ENCODE measurements at regions not wholly inside any gene's neighbourhood (a gene's known extent, or its start where the extent isn't known, plus 50 kb on each side); places are given as distances from the start of the nearest gene placed in this dataset.

GRCh38 chr2:48006094-48006493 is 99.8 kb upstream of the FBXO11 start:
- TF ChIP-seq OSR1 (CRISPR knock-in tag; IDR thresholded peaks at IDR 0.05) (no peak), ZNF565 (CRISPR knock-in tag; conservative IDR thresholded peaks at IDR 0.05; ENCODE audit: low read depth) (no peak), ARNTL (CRISPR knock-in tag; IDR thresholded peaks at IDR 0.05; ENCODE audit: borderline replicate concordance, low read depth) (no peak), SNAI2 (CRISPR knock-in tag; IDR thresholded peaks at IDR 0.05) (no peak), CREB5 (CRISPR knock-in tag; IDR thresholded peaks at IDR 0.05; ENCODE audit: low read depth) (no peak), CSDC2 (CRISPR knock-in tag; IDR thresholded peaks at IDR 0.05) (no peak), ZFP30 (CRISPR knock-in tag; IDR thresholded peaks at IDR 0.05) (no peak), BACH2 (CRISPR knock-in tag; IDR thresholded peaks at IDR 0.05; ENCODE audit: borderline replicate concordance) (no peak), ZNF8 (CRISPR knock-in tag; IDR thresholded peaks at IDR 0.05) (no peak), TOX (CRISPR knock-in tag; IDR thresholded peaks at IDR 0.05; ENCODE audit: borderline replicate concordance) (no peak), TSHZ2 (CRISPR knock-in tag; IDR thresholded peaks at IDR 0.05) (no peak), TCF4 (CRISPR knock-in tag; IDR thresholded peaks at IDR 0.05; ENCODE audit: borderline replicate concordance) (no peak)
